ENCODE measurements at regions not wholly inside any gene's neighbourhood (a gene's known extent, or its start where the extent isn't known, plus 50 kb on each side); places are given as distances from the start of the nearest gene placed in this dataset.

- TF ChIP-seq POLR2A (IDR thresholded peaks at IDR 0.05; ENCODE audit: low read length) (no peak), GATA1 (IDR thresholded peaks at IDR 0.05; ENCODE audit: low read depth, low read length) (no peak)
These were observed 90.5 kb upstream of the IRX6 start for GRCh38 chr16:55233464-55233863.

Measured in erythroblast (primary cell).